ENCODE measurements at regions not wholly inside any gene's neighbourhood (a gene's known extent, or its start where the extent isn't known, plus 50 kb on each side); places are given as distances from the start of the nearest gene placed in this dataset.

DNA sequence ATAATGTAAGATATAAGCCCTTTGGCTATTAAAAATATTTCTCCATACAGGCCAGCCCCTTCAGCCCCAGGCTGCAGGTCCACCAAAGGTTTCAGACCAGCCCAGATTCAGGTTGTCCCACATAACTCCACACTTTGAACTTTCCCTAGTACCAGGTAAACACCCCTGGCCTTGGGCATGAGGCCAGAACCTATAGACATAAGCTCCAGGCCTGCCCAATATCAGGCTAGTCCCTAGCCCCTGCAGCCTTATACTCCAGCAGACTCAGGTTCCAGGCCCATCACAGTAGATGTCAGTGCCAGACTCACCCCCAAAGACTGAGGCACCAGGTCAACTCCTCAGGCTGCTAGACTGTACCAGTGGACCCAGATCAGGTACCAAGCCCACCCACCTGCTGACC lies 178.5 kb upstream of the DAAM1 start (continued):
- TF ChIP-seq, protein P1, sequence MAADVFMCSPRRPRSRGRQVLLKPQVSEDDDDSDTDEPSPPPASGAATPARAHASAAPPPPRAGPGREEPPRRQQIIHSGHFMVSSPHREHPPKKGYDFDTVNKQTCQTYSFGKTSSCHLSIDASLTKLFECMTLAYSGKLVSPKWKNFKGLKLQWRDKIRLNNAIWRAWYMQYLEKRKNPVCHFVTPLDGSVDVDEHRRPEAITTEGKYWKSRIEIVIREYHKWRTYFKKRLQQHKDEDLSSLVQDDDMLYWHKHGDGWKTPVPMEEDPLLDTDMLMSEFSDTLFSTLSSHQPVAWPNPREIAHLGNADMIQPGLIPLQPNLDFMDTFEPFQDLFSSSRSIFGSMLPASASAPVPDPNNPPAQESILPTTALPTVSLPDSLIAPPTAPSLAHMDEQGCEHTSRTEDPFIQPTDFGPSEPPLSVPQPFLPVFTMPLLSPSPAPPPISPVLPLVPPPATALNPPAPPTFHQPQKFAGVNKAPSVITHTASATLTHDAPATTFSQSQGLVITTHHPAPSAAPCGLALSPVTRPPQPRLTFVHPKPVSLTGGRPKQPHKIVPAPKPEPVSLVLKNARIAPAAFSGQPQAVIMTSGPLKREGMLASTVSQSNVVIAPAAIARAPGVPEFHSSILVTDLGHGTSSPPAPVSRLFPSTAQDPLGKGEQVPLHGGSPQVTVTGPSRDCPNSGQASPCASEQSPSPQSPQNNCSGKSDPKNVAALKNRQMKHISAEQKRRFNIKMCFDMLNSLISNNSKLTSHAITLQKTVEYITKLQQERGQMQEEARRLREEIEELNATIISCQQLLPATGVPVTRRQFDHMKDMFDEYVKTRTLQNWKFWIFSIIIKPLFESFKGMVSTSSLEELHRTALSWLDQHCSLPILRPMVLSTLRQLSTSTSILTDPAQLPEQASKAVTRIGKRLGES (CRISPR knock-in tag; IDR thresholded peaks at IDR 0.05; ENCODE audit: borderline replicate concordance): no peak
- TF ChIP-seq ZBTB1 (CRISPR knock-in tag; IDR thresholded peaks at IDR 0.05; ENCODE audit: borderline replicate concordance) (no peak), KLF12 (CRISPR knock-in tag; IDR thresholded peaks at IDR 0.05; ENCODE audit: borderline replicate concordance) (no peak), IRF2 (CRISPR knock-in tag; IDR thresholded peaks at IDR 0.05) (0 out of 2 replicates have a peak, but pooled peaks have one; percentile 35), YEATS2 (CRISPR knock-in tag; IDR thresholded peaks at IDR 0.05; ENCODE audit: borderline replicate concordance) (no peak), EZH2 (conservative IDR thresholded peaks at IDR 0.05; ENCODE audit: low read depth, low read length) (no peak), TBX3 (IDR thresholded peaks at IDR 0.05; ENCODE audit: borderline replicate concordance) (no peak), ZFP37 (CRISPR knock-in tag; IDR thresholded peaks at IDR 0.05; ENCODE audit: borderline replicate concordance) (no peak), ZMYM3 (CRISPR knock-in tag; IDR thresholded peaks at IDR 0.05) (0 out of 2 replicates have a peak, but pooled peaks have one; percentile 31), ZNF44 (CRISPR knock-in tag; IDR thresholded peaks at IDR 0.05) (no peak), SMAD9 (CRISPR knock-in tag; IDR thresholded peaks at IDR 0.05) (no peak), ZNF333 (CRISPR knock-in tag; IDR thresholded peaks at IDR 0.05; ENCODE audit: borderline replicate concordance) (no peak), NKX3-1 (CRISPR knock-in tag; IDR thresholded peaks at IDR 0.05) (no peak)
- TF ChIP-seq, protein P2, sequence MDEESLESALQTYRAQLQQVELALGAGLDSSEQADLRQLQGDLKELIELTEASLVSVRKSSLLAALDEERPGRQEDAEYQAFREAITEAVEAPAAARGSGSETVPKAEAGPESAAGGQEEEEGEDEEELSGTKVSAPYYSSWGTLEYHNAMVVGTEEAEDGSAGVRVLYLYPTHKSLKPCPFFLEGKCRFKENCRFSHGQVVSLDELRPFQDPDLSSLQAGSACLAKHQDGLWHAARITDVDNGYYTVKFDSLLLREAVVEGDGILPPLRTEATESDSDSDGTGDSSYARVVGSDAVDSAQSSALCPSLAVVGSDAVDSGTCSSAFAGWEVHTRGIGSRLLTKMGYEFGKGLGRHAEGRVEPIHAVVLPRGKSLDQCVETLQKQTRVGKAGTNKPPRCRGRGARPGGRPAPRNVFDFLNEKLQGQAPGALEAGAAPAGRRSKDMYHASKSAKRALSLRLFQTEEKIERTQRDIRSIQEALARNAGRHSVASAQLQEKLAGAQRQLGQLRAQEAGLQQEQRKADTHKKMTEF (CRISPR knock-in tag; IDR thresholded peaks at IDR 0.05): no peak; the same call in 1 of the 2 replicates
- TF ChIP-seq, protein P3, sequence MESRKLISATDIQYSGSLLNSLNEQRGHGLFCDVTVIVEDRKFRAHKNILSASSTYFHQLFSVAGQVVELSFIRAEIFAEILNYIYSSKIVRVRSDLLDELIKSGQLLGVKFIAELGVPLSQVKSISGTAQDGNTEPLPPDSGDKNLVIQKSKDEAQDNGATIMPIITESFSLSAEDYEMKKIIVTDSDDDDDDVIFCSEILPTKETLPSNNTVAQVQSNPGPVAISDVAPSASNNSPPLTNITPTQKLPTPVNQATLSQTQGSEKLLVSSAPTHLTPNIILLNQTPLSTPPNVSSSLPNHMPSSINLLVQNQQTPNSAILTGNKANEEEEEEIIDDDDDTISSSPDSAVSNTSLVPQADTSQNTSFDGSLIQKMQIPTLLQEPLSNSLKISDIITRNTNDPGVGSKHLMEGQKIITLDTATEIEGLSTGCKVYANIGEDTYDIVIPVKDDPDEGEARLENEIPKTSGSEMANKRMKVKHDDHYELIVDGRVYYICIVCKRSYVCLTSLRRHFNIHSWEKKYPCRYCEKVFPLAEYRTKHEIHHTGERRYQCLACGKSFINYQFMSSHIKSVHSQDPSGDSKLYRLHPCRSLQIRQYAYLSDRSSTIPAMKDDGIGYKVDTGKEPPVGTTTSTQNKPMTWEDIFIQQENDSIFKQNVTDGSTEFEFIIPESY (CRISPR knock-in tag; IDR thresholded peaks at IDR 0.05): no peak
- TF ChIP-seq, protein P4, sequence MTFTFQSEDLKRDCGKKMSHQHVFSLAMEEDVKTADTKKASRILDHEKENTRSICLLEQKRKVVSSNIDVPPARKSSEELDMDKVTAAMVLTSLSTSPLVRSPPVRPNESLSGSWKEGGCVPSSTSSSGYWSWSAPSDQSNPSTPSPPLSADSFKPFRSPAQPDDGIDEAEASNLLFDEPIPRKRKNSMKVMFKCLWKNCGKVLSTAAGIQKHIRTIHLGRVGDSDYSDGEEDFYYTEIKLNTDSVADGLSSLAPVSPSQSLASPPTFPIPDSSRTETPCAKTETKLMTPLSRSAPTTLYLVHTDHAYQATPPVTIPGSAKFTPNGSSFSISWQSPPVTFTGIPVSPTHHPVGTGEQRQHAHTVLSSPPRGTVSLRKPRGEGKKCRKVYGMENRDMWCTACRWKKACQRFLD (CRISPR knock-in tag; IDR thresholded peaks at IDR 0.05; ENCODE audit: borderline replicate concordance): no peak
- TF ChIP-seq, protein P5, sequence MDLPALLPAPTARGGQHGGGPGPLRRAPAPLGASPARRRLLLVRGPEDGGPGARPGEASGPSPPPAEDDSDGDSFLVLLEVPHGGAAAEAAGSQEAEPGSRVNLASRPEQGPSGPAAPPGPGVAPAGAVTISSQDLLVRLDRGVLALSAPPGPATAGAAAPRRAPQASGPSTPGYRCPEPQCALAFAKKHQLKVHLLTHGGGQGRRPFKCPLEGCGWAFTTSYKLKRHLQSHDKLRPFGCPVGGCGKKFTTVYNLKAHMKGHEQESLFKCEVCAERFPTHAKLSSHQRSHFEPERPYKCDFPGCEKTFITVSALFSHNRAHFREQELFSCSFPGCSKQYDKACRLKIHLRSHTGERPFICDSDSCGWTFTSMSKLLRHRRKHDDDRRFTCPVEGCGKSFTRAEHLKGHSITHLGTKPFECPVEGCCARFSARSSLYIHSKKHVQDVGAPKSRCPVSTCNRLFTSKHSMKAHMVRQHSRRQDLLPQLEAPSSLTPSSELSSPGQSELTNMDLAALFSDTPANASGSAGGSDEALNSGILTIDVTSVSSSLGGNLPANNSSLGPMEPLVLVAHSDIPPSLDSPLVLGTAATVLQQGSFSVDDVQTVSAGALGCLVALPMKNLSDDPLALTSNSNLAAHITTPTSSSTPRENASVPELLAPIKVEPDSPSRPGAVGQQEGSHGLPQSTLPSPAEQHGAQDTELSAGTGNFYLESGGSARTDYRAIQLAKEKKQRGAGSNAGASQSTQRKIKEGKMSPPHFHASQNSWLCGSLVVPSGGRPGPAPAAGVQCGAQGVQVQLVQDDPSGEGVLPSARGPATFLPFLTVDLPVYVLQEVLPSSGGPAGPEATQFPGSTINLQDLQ (CRISPR knock-in tag; IDR thresholded peaks at IDR 0.05): no peak

All from HepG2 (cell line).